HG02884 (cell line): ENCODE measurements at regions not wholly inside any gene's neighbourhood (a gene's known extent, or its start where the extent isn't known, plus 50 kb on each side); places are given as distances from the start of the nearest gene placed in this dataset.
"Not testable (repeated sequence)": the region's sequence is repeated elsewhere in the genome, so short reads cannot be mapped to it uniquely, and the experiment has no call there.

Experiments used
- ATAC-seq: cut with Tn5 transposase; IDR thresholded peaks from one replicate; pipeline ENCODE4 v1.9.1; 2021; ENCODE audit warnings: mild to moderate bottlenecking, moderate library complexity; ENCODE audit not compliant: unreplicated experiment

GRCh38 chr7:115574681-115575291, 455.8 kb downstream of the TFEC start:
- ATAC-seq = no peak

GRCh38 chr7:115572111-115572510, 458.5 kb downstream of the TFEC start:
- no peak for ATAC-seq

GRCh38 chr7:115561335-115562110, 469.0 kb downstream of the TFEC start:
- no peak for ATAC-seq

GRCh38 chr7:115559877-115560276, 470.7 kb downstream of the TFEC start:
- ATAC-seq = no peak

GRCh38 chr7:115558161-115558560, 472.4 kb downstream of the TFEC start:
- ATAC-seq = no peak

- ATAC-seq = not testable (repeated sequence)
Observed at GRCh38 chr7:115557296-115557695, 473.3 kb downstream of the TFEC start.

- no peak for ATAC-seq
Observed at GRCh38 chr7:115552766-115553165, 477.8 kb downstream of the TFEC start.

GRCh38 chr7:115549910-115550309, 480.7 kb downstream of the TFEC start:
- ATAC-seq = no peak

GRCh38 chr7:115548756-115549155, 481.8 kb downstream of the TFEC start:
- no peak for ATAC-seq

GRCh38 chr7:115546790-115547189, 483.8 kb downstream of the TFEC start:
- no peak for ATAC-seq

- ATAC-seq = no peak
Observed at GRCh38 chr7:115533785-115534184, 496.8 kb downstream of the TFEC start.

- ATAC-seq = no peak
Observed at GRCh38 chr7:115526278-115526677, 504.3 kb downstream of the TFEC start.

GRCh38 chr7:115522174-115522573, 508.4 kb downstream of the TFEC start:
- no peak for ATAC-seq

GRCh38 chr7:115516341-115516740, 514.2 kb downstream of the TFEC start:
- no peak for ATAC-seq

GRCh38 chr7:115511330-115511729, 519.2 kb downstream of the TFEC start:
- no peak for ATAC-seq

GRCh38 chr7:115505136-115505535, 525.4 kb downstream of the TFEC start:
- no peak for ATAC-seq

GRCh38 chr7:115499956-115500355, 530.6 kb downstream of the TFEC start:
- no peak for ATAC-seq

- no peak for ATAC-seq
Observed at GRCh38 chr7:115496006-115496405, 534.6 kb downstream of the TFEC start.

- no peak for ATAC-seq
Observed at GRCh38 chr7:115494529-115495147, 535.9 kb downstream of the TFEC start.

- no peak for ATAC-seq
Observed at GRCh38 chr7:115493381-115493780, 537.2 kb downstream of the TFEC start.

GRCh38 chr7:115491744-115492380, 538.7 kb downstream of the TFEC start:
- ATAC-seq = no peak

- no peak for ATAC-seq
Observed at GRCh38 chr7:115479448-115479847, 551.1 kb downstream of the TFEC start.
